ENCODE measurements at regions not wholly inside any gene's neighbourhood (a gene's known extent, or its start where the extent isn't known, plus 50 kb on each side); places are given as distances from the start of the nearest gene placed in this dataset.

DNA sequence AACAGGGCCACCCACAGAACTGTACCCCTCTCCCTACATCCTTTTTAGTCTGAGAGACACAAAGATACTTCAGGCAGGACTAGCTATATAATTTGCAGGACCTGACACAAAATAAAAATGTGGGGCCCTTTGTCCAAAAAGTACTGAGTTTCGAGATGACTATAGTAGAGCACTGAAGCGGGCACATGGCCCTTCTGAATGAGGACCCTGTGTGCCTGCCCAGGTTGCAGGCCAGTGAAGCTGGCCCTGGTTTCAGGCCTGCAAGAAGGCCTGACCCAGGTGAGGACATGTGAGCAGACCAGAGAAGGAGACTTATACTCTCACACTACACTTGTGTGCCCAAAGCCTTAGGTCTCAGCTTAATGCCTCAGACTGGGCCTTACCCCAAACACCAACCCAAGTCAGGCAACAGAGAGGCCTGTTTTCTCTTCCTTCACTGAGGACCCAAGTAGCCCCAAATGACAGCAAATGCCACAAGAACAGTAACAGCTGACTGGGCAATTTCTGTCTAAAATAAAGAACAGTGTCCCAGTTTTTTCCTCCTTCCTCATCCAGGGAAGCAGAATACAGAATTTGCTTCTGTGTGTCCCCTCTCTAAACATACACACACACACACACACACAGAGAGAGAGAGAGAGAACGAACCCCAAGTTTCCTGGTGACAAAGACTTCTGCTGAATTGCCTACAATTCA is 100.9 kb upstream of the ARHGEF3 start:
- BruUV-seq (replicated peaks): no TSS peak
- H2AFZ ChIP-seq (ENCODE audit: low read depth, low read length, poor library complexity, severe bottlenecking): no peak overlapping the region
- no peak overlapping the region for H3K9ac ChIP-seq (ENCODE audit: low read length)
- DNase-seq (ENCODE audit: low read depth, low spot score): no peak
- ChIA-PET POLR2A (no interaction called here), CTCF (no interaction called here), RAD21 (ENCODE audit: low non-redundant PET in 1 of 2, low total read pairs in 2 of 2, uncharacterized antibody in 2 of 2, unreplicated experiment in 2 of 2) (no interaction called here)
- no peaks in the 10 kb centered on the region for H3K9me2 ChIP-seq (ENCODE audit: insufficient read depth)
- ATAC-seq: no peak
- intact Hi-C loops (cut with micrococcal nuclease): no loop called here
- no peaks in the 10 kb centered on the region for H3K27me3 ChIP-seq (ENCODE audit: insufficient read depth, low read length)
- H3K27ac ChIP-seq (ENCODE audit: low read depth, low read length): no peak overlapping the region
- TF ChIP-seq EZH2phosphoT487 (IDR thresholded peaks at IDR 0.05; ENCODE audit: borderline replicate concordance) (no peak), EGR1 (IDR thresholded peaks at IDR 0.05; ENCODE audit: low read depth) (no peak), SIN3A (IDR thresholded peaks at IDR 0.05; ENCODE audit: low read depth) (no peak), POLR2A (IDR thresholded peaks at IDR 0.05; ENCODE audit: borderline replicate concordance, extremely low read depth, insufficient read depth, insufficient read length) (no peak), YY1 (IDR thresholded peaks at IDR 0.05; ENCODE audit: extremely low read depth, insufficient replicate concordance, low read depth, low read length) (no peak), SRF (IDR thresholded peaks at IDR 0.05; ENCODE audit: low read depth) (no peak), TCF7L2 (IDR thresholded peaks at IDR 0.05; ENCODE audit: borderline replicate concordance, extremely low read depth, insufficient read depth, insufficient read length) (no peak), FOSL1 (IDR thresholded peaks at IDR 0.05; ENCODE audit: low read depth) (no peak), ZFX (IDR thresholded peaks at IDR 0.05) (no peak), POLR2AphosphoS5 (IDR thresholded peaks at IDR 0.05; ENCODE audit: low read depth, low read length) (no peak), SP1 (IDR thresholded peaks at IDR 0.05; ENCODE audit: low read depth) (no peak)
- TF ChIP-seq, protein P1, sequence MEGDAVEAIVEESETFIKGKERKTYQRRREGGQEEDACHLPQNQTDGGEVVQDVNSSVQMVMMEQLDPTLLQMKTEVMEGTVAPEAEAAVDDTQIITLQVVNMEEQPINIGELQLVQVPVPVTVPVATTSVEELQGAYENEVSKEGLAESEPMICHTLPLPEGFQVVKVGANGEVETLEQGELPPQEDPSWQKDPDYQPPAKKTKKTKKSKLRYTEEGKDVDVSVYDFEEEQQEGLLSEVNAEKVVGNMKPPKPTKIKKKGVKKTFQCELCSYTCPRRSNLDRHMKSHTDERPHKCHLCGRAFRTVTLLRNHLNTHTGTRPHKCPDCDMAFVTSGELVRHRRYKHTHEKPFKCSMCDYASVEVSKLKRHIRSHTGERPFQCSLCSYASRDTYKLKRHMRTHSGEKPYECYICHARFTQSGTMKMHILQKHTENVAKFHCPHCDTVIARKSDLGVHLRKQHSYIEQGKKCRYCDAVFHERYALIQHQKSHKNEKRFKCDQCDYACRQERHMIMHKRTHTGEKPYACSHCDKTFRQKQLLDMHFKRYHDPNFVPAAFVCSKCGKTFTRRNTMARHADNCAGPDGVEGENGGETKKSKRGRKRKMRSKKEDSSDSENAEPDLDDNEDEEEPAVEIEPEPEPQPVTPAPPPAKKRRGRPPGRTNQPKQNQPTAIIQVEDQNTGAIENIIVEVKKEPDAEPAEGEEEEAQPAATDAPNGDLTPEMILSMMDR (IDR thresholded peaks at IDR 0.05 in 2 of 3, conservative IDR thresholded peaks at IDR 0.05 in 1 of 3; ENCODE audit: borderline replicate concordance in 1 of 3, insufficient read depth in 1 of 3, low read depth in 2 of 3, low read length in 2 of 3): no peak
- TF ChIP-seq, protein P2, sequence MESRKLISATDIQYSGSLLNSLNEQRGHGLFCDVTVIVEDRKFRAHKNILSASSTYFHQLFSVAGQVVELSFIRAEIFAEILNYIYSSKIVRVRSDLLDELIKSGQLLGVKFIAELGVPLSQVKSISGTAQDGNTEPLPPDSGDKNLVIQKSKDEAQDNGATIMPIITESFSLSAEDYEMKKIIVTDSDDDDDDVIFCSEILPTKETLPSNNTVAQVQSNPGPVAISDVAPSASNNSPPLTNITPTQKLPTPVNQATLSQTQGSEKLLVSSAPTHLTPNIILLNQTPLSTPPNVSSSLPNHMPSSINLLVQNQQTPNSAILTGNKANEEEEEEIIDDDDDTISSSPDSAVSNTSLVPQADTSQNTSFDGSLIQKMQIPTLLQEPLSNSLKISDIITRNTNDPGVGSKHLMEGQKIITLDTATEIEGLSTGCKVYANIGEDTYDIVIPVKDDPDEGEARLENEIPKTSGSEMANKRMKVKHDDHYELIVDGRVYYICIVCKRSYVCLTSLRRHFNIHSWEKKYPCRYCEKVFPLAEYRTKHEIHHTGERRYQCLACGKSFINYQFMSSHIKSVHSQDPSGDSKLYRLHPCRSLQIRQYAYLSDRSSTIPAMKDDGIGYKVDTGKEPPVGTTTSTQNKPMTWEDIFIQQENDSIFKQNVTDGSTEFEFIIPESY (IDR thresholded peaks at IDR 0.05; ENCODE audit: extremely low read depth, insufficient replicate concordance, low read length): no peak
- TF ChIP-seq, protein P3, sequence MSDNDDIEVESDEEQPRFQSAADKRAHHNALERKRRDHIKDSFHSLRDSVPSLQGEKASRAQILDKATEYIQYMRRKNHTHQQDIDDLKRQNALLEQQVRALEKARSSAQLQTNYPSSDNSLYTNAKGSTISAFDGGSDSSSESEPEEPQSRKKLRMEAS (IDR thresholded peaks at IDR 0.05): no peak
- H3K4me2 ChIP-seq (ENCODE audit: low read length): no peak overlapping the region
- no peaks in the 10 kb centered on the region for H4K20me1 ChIP-seq (ENCODE audit: insufficient read depth)
- H3K36me3 ChIP-seq (ENCODE audit: control insufficient read depth in 1 of 2, insufficient read depth in 2 of 2, low read length in 2 of 2): no peaks in the 10 kb centered on the region
- H3K9me3 ChIP-seq (ENCODE audit: control insufficient read depth in 1 of 2, insufficient read depth in 1 of 2, low read depth in 1 of 2, low read length in 2 of 2): no peaks in the 10 kb centered on the region
- no peak overlapping the region for H3K4me3 ChIP-seq (replicated peaks in 1 of 2; ENCODE audit: low read depth in 1 of 2, low read length in 2 of 2)
- no peaks in the 10 kb centered on the region for H3K79me2 ChIP-seq (ENCODE audit: insufficient read depth, low read length)
- H3K4me1 ChIP-seq (ENCODE audit: control insufficient read depth in 1 of 2, insufficient read depth in 2 of 2, low read length in 2 of 2): peaks cover 4 to 5% of the 10 kb centered on the region in 2 experiments; a peak in 2 of 4 replicates

All from HCT116 (cell line).